MM.1S (cell line): ENCODE measurements at regions not wholly inside any gene's neighbourhood (a gene's known extent, or its start where the extent isn't known, plus 50 kb on each side); places are given as distances from the start of the nearest gene placed in this dataset.

ENCODE experiments used
- CTCF ChIP-seq: fragments of 300-600 bp; sonication (generic); IDR thresholded peaks from 2 replicates; pipeline ENCODE4 v1.5.1; 2016; ENCODE audit warnings: antibody characterized with exemption, low read length, mixed read lengths
- EZH2 ChIP-seq: fragments of 300-600 bp; sonication (generic); optimal IDR thresholded peaks from 2 replicates; pipeline ENCODE3; 2017; ENCODE audit warnings: low read depth, mild to moderate bottlenecking, antibody characterized with exemption, low read length, mixed read lengths

- TF ChIP-seq CTCF = no peak
- TF ChIP-seq EZH2 = no peak
Observed at GRCh38 chr2:49248506-49248905, 94.2 kb upstream of the FSHR start.
